D721Med (cell line): ENCODE measurements at regions not wholly inside any gene's neighbourhood (a gene's known extent, or its start where the extent isn't known, plus 50 kb on each side); places are given as distances from the start of the nearest gene placed in this dataset.
"Not testable (repeated sequence)": the region's sequence is repeated elsewhere in the genome, so short reads cannot be mapped to it uniquely, and the experiment has no call there.

Source experiments
- DNase-seq: peaks from one replicate; pipeline ENCODE4 v3.0.0; 2011; ENCODE audit warnings: low spot score; ENCODE audit not compliant: insufficient read length
- FAIRE-seq: peaks from 2 replicates; lab custom pipeline; 2011; peaks lifted over from hg19 to GRCh38; lab: Jason Lieb, UNC
- TF ChIP-seq, protein P1 (sequence below): IDR thresholded peaks from 2 replicates; pipeline ENCODE4 v1.5.1; 2012; ENCODE audit warnings: mild to moderate bottlenecking, control low read depth; ENCODE audit not compliant: insufficient read depth; ENCODE audit errors: missing control alignments

DNA sequence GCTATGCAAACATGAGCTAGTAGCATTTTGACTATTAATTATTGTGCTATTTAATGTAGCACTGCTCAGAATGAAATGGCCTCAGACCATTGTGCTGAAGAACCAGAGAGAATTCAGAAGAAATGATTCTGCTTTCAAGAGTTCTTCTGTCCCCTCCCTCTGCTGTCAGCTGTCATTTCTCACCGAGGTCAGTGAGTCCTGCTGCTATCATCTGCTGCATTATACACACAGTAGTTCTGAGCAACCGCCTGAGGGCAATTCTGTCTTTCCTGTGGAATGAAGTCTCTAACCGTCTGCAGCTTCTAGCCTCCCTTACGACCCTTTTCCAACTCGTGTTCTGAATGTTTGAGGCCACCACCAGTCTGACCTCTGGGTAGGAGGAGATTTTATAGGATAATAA, 249.4 kb downstream of the HNRNPD start:
- no peak for FAIRE-seq
- TF ChIP-seq, protein P1, sequence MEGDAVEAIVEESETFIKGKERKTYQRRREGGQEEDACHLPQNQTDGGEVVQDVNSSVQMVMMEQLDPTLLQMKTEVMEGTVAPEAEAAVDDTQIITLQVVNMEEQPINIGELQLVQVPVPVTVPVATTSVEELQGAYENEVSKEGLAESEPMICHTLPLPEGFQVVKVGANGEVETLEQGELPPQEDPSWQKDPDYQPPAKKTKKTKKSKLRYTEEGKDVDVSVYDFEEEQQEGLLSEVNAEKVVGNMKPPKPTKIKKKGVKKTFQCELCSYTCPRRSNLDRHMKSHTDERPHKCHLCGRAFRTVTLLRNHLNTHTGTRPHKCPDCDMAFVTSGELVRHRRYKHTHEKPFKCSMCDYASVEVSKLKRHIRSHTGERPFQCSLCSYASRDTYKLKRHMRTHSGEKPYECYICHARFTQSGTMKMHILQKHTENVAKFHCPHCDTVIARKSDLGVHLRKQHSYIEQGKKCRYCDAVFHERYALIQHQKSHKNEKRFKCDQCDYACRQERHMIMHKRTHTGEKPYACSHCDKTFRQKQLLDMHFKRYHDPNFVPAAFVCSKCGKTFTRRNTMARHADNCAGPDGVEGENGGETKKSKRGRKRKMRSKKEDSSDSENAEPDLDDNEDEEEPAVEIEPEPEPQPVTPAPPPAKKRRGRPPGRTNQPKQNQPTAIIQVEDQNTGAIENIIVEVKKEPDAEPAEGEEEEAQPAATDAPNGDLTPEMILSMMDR, result no peak
- no peak for DNase-seq

DNA sequence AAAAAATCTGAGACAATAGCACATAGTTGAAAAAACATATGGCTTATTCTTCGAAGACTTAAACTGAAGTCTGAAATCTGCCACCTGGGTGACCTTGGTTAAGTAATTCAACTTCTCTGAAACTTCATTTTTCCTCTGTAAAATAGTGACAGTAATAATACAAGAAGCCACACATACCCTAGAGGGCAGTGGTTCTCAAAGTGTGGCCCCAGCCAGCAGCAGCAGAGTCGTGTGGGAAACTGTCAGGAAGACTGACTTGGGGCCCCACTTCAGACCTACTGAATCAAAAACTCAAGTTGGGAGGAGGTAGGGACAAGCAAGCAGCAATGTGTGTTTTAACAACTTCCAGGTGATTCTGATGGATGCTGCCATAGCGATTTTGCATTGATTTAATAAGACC, 249.9 kb downstream of the HNRNPD start:
- FAIRE-seq (no peak), DNase-seq (no peak)
- TF ChIP-seq, protein P1, result no peak

DNA sequence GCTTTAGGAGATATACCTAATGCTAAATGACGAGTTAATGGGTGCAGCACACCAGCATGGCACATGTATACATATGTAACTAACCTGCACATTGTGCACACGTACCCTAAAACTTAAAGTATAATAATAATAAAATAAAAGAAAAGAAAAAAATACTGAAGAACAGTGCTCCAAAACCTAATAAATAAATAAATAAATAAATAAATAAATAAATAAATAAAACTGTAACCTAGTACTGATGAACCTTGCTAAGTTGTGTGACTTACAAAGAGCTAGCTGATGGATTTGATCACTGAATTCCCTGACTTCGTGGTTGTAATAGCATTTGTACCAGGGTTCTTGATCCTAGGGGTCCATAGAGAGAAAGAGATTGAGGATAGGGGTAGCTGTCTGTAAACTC, 258.6 kb downstream of the HNRNPD start:
- not testable (repeated sequence) for DNase-seq, FAIRE-seq

DNA sequence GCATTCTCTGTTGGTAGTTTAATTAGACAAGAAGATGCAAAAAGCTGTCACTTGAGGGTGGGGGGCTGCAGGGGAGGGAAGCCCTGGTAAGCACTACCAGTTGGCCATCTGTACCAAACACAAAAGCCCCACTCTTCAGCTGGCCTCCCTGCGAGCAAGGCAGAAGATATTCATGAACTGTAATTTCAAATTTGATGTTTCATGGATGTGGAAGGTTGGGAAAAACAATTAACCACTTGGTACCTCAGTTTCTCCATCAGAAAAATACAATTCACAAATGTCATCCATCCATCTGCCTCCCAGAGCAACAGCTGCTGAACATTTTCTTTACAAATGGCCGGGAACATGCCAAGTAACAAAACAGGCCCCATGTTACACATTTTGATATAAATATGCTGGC, 265.3 kb downstream of the HNRNPD start:
- no peak for DNase-seq
- TF ChIP-seq, protein P1, result no peak
- no peak for FAIRE-seq

DNA sequence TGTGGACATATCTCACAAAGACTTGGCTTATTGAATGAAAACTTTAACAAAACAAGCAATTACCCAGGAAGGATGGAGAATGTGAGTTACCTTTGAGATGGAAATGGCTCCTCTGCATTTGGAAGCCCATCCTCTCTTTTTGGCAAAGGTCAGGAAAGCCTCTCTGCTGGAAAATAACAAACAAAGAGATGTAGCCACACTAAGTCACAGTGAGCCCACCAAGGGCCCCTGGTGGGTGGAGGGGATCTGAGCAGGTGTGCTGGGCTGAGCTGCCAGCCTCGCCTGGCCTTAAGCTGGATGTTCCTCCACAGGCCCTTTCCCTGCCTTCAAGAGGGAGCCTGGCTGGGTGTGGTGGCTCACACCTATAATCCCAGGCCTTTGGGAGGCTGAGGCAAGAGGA, 269.2 kb downstream of the HNRNPD start:
- no peak for DNase-seq
- FAIRE-seq, result no peak
- TF ChIP-seq, protein P1, result no peak

DNA sequence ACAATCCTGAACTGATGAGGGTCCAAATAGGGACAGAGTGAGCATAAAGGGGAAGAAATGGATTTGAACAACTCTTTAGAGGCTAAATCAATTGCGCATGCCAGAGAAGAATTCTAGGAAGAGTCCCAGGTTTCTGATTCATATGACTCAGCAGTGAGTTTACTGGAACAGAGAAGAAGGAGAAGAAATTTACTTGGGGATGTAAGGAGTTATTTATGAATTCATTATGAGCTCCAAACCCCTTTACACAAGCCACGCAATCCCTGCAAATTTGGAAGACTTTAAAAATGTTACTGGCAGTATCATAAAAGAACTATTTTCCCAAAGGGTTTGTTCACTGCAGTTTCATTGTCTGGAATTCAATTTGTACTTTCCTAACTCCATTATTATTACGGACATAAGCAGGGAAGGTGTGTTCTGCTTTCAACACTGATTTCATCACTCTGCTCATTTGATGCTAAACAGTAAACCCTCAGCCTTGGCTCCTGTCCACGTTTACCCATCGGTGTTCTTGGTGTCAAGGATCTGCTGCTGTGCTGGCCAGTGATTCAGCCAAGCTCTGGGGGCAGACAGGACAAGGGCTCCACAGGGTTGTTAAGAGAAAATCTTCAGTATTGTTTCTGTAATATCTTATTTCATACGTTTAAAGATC, 273.7 kb downstream of the HNRNPD start:
- FAIRE-seq, result no peak
- DNase-seq, result no peak
- TF ChIP-seq, protein P1, result no peak

DNA sequence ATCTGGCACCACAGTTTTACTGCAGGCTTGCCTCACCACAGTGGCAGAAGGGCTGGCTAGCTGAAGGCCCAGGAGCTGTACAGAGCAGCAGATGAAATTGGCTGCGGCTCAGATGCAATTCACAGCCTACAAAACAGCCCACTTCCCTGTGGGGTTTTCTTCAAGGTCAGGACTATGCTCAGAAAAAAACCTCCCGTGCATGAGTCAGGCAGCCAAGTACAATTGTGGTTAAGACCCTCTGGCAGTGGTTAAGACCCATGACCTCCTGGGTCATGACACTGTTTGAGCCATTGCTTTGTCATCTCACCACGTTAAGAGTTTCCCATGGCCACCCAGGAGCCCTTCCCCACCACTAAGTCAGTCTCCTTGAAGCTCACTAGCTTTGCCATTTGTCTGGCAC, 276.3 kb downstream of the HNRNPD start:
- FAIRE-seq (no peak), DNase-seq (no peak)
- TF ChIP-seq, protein P1, result no peak

DNA sequence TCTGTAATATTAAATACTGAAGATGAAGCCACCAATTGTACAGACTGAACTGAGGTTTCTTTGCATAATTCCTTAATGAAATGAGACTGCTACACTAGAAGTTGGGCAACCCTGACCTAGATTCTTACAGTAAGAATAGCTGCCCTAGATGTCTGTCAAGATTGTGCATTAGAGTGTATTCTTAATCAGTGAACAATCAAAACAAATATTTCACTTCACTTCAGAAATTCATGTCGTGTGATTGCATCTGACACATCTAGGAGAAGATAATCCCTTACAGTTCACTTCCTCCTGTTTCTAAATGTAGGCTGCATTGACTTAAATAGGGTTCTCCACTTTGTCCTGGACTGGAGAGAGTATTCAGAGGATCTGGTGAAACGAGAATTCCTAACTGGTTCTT, 283.1 kb downstream of the HNRNPD start:
- no peak for FAIRE-seq

More for the DNA sequence above, 283.1 kb downstream of the HNRNPD start:
- TF ChIP-seq, protein P1, result no peak
- no peak for DNase-seq
